Neural progenitor cell (in vitro differentiated cells): ENCODE measurements at regions not wholly inside any gene's neighbourhood (a gene's known extent, or its start where the extent isn't known, plus 50 kb on each side); places are given as distances from the start of the nearest gene placed in this dataset.

Source experiments
- CTCF ChIP-seq: fragments of 200-600 bp; sonication (generic); IDR thresholded peaks from 2 replicates; pipeline ENCODE4 v1.5.1; 2017; ENCODE audit warnings: antibody characterized with exemption, mild to moderate bottlenecking
- EZH2 ChIP-seq: fragments of 200-600 bp; sonication (generic); IDR thresholded peaks from 2 replicates; pipeline ENCODE4 v1.6.1; 2017; ENCODE audit warnings: antibody characterized with exemption, mild to moderate bottlenecking, moderate library complexity
- EZH2phosphoT487 ChIP-seq: fragments of 200-600 bp; sonication (generic); IDR thresholded peaks from 2 replicates; pipeline ENCODE4 v1.6.1; 2017; ENCODE audit warnings: antibody characterized with exemption

GRCh38 chr2:138103156-138103555 lies 138.9 kb downstream of the HNMT start:
- TF ChIP-seq CTCF (no peak), EZH2phosphoT487 (no peak), EZH2 (no peak)
